ENCODE measurements at regions not wholly inside any gene's neighbourhood (a gene's known extent, or its start where the extent isn't known, plus 50 kb on each side); places are given as distances from the start of the nearest gene placed in this dataset.

- H3K27ac ChIP-seq: no peak overlapping the region
- H3K9me3 ChIP-seq: no peaks in the 10 kb centered on the region
- no peak for DNase-seq (ENCODE audit: low spot score)
- H3K4me3 ChIP-seq: no peak overlapping the region
- H3K27me3 ChIP-seq: no peaks in the 10 kb centered on the region
- no peaks in the 10 kb centered on the region for H3K36me3 ChIP-seq
- no peak for TF ChIP-seq CTCF (IDR thresholded peaks at IDR 0.05)
- no peaks in the 10 kb centered on the region for H3K4me1 ChIP-seq
These were observed 479.8 kb downstream of the DNAH5 start for GRCh38 chr5:13464532-13465193.

GRCh38 chr5:13460587-13460986, 483.9 kb downstream of the DNAH5 start:
- H3K27ac ChIP-seq: no peak overlapping the region
- no peak for TF ChIP-seq CTCF (IDR thresholded peaks at IDR 0.05)
- DNase-seq (ENCODE audit: low spot score): no peak

GRCh38 chr5:13454050-13454449, 490.4 kb downstream of the DNAH5 start:
- no peak for TF ChIP-seq CTCF (IDR thresholded peaks at IDR 0.05)

More at GRCh38 chr5:13460587-13460986, 483.9 kb downstream of the DNAH5 start:
- Histone ChIP-seq H3K4me3 (no peak overlapping the region), H3K9me3 (no peaks in the 10 kb centered on the region), H3K4me1 (no peaks in the 10 kb centered on the region), H3K27me3 (no peaks in the 10 kb centered on the region), H3K36me3 (no peaks in the 10 kb centered on the region)

DNA sequence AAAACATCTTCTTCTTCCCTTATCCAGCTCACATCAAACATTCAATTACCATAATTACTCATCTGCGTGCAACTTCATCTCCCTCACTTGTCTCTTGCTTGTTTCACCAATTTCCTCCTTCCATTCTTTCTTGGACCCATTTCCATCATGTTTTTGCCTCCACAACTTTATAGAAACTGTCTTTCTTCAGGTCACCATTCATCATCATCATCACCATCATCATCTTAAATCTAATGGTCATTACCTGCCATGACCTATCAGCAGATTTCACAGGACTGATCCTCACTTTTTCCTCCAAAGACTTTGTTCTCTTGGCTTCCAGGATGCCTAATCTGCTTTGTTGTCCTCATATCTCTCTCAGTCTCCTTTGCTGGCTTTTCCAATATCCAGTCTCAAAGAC, 495.6 kb downstream of the DNAH5 start:
- no peaks in the 10 kb centered on the region for H3K27me3 ChIP-seq
- H3K4me1 ChIP-seq: no peaks in the 10 kb centered on the region
- no peak for TF ChIP-seq CTCF (IDR thresholded peaks at IDR 0.05)
- no peak overlapping the region for H3K27ac ChIP-seq
- no peak for DNase-seq (ENCODE audit: low spot score)
- H3K9me3 ChIP-seq: no peaks in the 10 kb centered on the region
- H3K36me3 ChIP-seq: no peaks in the 10 kb centered on the region
- no peak overlapping the region for H3K4me3 ChIP-seq

More at GRCh38 chr5:13454050-13454449, 490.4 kb downstream of the DNAH5 start:
- H3K4me3 ChIP-seq: no peak overlapping the region
- no peaks in the 10 kb centered on the region for H3K27me3 ChIP-seq
- no peak for DNase-seq (ENCODE audit: low spot score)
- H3K27ac ChIP-seq: no peak overlapping the region
- no peaks in the 10 kb centered on the region for H3K4me1 ChIP-seq
- H3K9me3 ChIP-seq: no peaks in the 10 kb centered on the region
- H3K36me3 ChIP-seq: no peaks in the 10 kb centered on the region

- no peak for DNase-seq (ENCODE audit: low spot score)
- no peak for TF ChIP-seq CTCF (IDR thresholded peaks at IDR 0.05)
These were observed 505.1 kb downstream of the DNAH5 start for GRCh38 chr5:13439430-13439829.

More at GRCh38 chr5:13439430-13439829, 505.1 kb downstream of the DNAH5 start:
- Histone ChIP-seq H3K27me3 (no peaks in the 10 kb centered on the region), H3K36me3 (no peaks in the 10 kb centered on the region), H3K4me3 (no peak overlapping the region), H3K4me1 (no peaks in the 10 kb centered on the region), H3K27ac (no peak overlapping the region), H3K9me3 (no peaks in the 10 kb centered on the region)
